Thoracic aorta (tissue), 2 donors: ENCODE measurements at regions not wholly inside any gene's neighbourhood (a gene's known extent, or its start where the extent isn't known, plus 50 kb on each side); places are given as distances from the start of the nearest gene placed in this dataset.

Experiments
- ATAC-seq: fragments of 150-250 bp; one replicate; pipeline ENCODE4 v1.8.0; 2017; ENCODE audit warnings: low read depth; ENCODE audit not compliant: insufficient number of reproducible peaks, low FRiP score
- DNase-seq: peaks from one replicate; pipeline ENCODE4 v3.0.0-alpha.2; 2020; ENCODE audit warnings: low spot score
- H3K27ac ChIP-seq, 2 donors: fragments of 200-600 bp; sonication (generic); 1 replicate in 1 of 2; 2 replicates in 1 of 2; pipeline ENCODE4 v1.5.1; 2016; ENCODE audit warnings: mild to moderate bottlenecking in 2 of 2, moderate library complexity in 2 of 2
- H3K27me3 ChIP-seq: fragments of 200-600 bp; sonication (generic); replicated peaks from 2 replicates; pipeline ENCODE4 v1.6.0; 2016; ENCODE audit warnings: mild to moderate bottlenecking; ENCODE audit not compliant: insufficient read depth
- H3K36me3 ChIP-seq: fragments of 200-600 bp; sonication (generic); one replicate; pipeline ENCODE4 v1.5.1; 2016
- H3K4me1 ChIP-seq, 2 donors: fragments of 200-600 bp; sonication (generic); 1 replicate in 1 of 2; 2 replicates in 1 of 2; pipeline versions ENCODE4 v1.5.1 to v1.6.0; 2016; ENCODE audit warnings: low read depth in 2 of 2, mild to moderate bottlenecking in 1 of 2; ENCODE audit not compliant: control insufficient read depth in 1 of 2
- H3K4me3 ChIP-seq: fragments of 200-600 bp; sonication (generic); 2 replicates; pipeline ENCODE4 v1.5.1; 2016; ENCODE audit warnings: mild to moderate bottlenecking
- H3K9me3 ChIP-seq: fragments of 200-600 bp; sonication (generic); 2 replicates; pipeline ENCODE4 v1.5.1; 2016
- CTCF ChIP-seq: fragments of 200-600 bp; sonication (generic); IDR thresholded peaks from one replicate; pipeline ENCODE4 v1.5.1; 2019; ENCODE audit warnings: antibody characterized with exemption

DNA sequence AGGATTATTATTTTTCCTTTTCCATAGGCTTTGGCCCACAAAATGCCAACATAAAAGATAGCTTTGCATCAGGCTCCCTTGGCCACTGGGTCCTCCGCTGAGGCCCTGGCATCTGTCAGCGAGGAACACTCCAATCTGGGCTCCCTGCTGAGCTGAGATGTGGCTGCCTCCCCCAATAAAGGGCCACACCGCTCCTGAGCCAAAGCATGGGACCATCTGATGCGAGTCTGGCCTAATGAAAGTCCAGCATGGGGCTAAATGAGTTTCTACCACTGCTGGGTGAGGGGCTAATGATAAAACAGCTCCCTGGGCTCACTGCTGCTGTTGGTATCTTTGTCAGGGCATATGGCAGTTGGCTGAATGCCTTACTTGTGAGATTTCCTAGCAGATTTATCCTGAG lies 817.5 kb upstream of the SLC35B3 start:
- H3K27ac ChIP-seq = no peak overlapping the region
- no peaks in the 10 kb centered on the region for H3K27me3 ChIP-seq
- ATAC-seq (no peak), DNase-seq (no peak)
- no peaks in the 10 kb centered on the region for H3K9me3 ChIP-seq
- H3K4me3 ChIP-seq = no peak overlapping the region
- no peaks in the 10 kb centered on the region for H3K36me3 ChIP-seq
- H3K4me1 ChIP-seq = no peaks in the 10 kb centered on the region
- TF ChIP-seq CTCF = no peak

GRCh38 chr6:9250852-9251251 lies 815.5 kb upstream of the SLC35B3 start:
- Histone ChIP-seq H3K27ac (no peak overlapping the region), H3K4me1 (no peaks in the 10 kb centered on the region), H3K36me3 (no peaks in the 10 kb centered on the region), H3K4me3 (no peak overlapping the region), H3K27me3 (no peaks in the 10 kb centered on the region), H3K9me3 (no peaks in the 10 kb centered on the region)
- DNase-seq (no peak), ATAC-seq (no peak)
- no peak for TF ChIP-seq CTCF

GRCh38 chr6:9248133-9248532 lies 812.8 kb upstream of the SLC35B3 start:
- Histone ChIP-seq H3K9me3 (no peaks in the 10 kb centered on the region), H3K27ac (no peak overlapping the region), H3K36me3 (no peaks in the 10 kb centered on the region), H3K4me3 (no peak overlapping the region), H3K4me1 (no peaks in the 10 kb centered on the region), H3K27me3 (no peaks in the 10 kb centered on the region)
- ATAC-seq = no peak
- DNase-seq = no peak
- no peak for TF ChIP-seq CTCF

- no peaks in the 10 kb centered on the region for H3K9me3 ChIP-seq
- no peaks in the 10 kb centered on the region for H3K27me3 ChIP-seq
- H3K27ac ChIP-seq = no peak overlapping the region
- no peak for TF ChIP-seq CTCF
- H3K4me3 ChIP-seq = no peak overlapping the region
- ATAC-seq = no peak
- DNase-seq = no peak
- no peaks in the 10 kb centered on the region for H3K36me3 ChIP-seq
- H3K4me1 ChIP-seq = no peaks in the 10 kb centered on the region
These were observed 805.5 kb upstream of the SLC35B3 start for GRCh38 chr6:9240861-9241260.

GRCh38 chr6:9236443-9236842 lies 801.1 kb upstream of the SLC35B3 start:
- Histone ChIP-seq H3K27me3 (no peaks in the 10 kb centered on the region), H3K36me3 (no peaks in the 10 kb centered on the region), H3K27ac (no peak overlapping the region), H3K4me1 (no peaks in the 10 kb centered on the region), H3K9me3 (peaks cover 6% of the 10 kb centered on the region), H3K4me3 (no peak overlapping the region)
- TF ChIP-seq CTCF = no peak
- DNase-seq (no peak), ATAC-seq (no peak)
